ENCODE measurements at regions not wholly inside any gene's neighbourhood (a gene's known extent, or its start where the extent isn't known, plus 50 kb on each side); places are given as distances from the start of the nearest gene placed in this dataset.
"Not testable (repeated sequence)": the region's sequence is repeated elsewhere in the genome, so short reads cannot be mapped to it uniquely, and the experiment has no call there.

GRCh38 chr10:16231734-16232435 is 204.9 kb upstream of the PTER start:
- no peak for DNase-seq (ENCODE audit: low spot score)
- no peak for FAIRE-seq

- no peak for FAIRE-seq
- no peak for DNase-seq (ENCODE audit: low spot score)
These were observed 204.4 kb upstream of the PTER start for GRCh38 chr10:16232441-16232840.

- no peak for DNase-seq (ENCODE audit: low spot score)
- no peak for FAIRE-seq
These were observed 201.9 kb upstream of the PTER start for GRCh38 chr10:16234916-16235315.

GRCh38 chr10:16242446-16242845 is 194.4 kb upstream of the PTER start:
- no peak for DNase-seq (ENCODE audit: low spot score)
- no peak for FAIRE-seq

GRCh38 chr10:16242859-16243613 is 193.8 kb upstream of the PTER start:
- no peak for FAIRE-seq
- no peak for DNase-seq (ENCODE audit: low spot score)

- not testable (repeated sequence) for FAIRE-seq; DNase-seq (ENCODE audit: low spot score)
These were observed 186.7 kb upstream of the PTER start for GRCh38 chr10:16250136-16250535.

- DNase-seq (ENCODE audit: low spot score) (no peak), FAIRE-seq (no peak)
These were observed 180.5 kb upstream of the PTER start for GRCh38 chr10:16256336-16256735.

- no peak for DNase-seq (ENCODE audit: low spot score)
- no peak for FAIRE-seq
These were observed 178.3 kb upstream of the PTER start for GRCh38 chr10:16258291-16259040.

- FAIRE-seq (no peak), DNase-seq (ENCODE audit: low spot score) (no peak)
These were observed 177.1 kb upstream of the PTER start for GRCh38 chr10:16259726-16260125.

- DNase-seq (ENCODE audit: low spot score) = no peak
- no peak for FAIRE-seq
These were observed 176.4 kb upstream of the PTER start for GRCh38 chr10:16260388-16260787.

GRCh38 chr10:16271571-16271970 is 165.2 kb upstream of the PTER start:
- FAIRE-seq (no peak), DNase-seq (ENCODE audit: low spot score) (no peak)

- FAIRE-seq (no peak), DNase-seq (ENCODE audit: low spot score) (no peak)
These were observed 161.9 kb upstream of the PTER start for GRCh38 chr10:16274911-16275310.

- FAIRE-seq = no peak
These were observed 156.2 kb upstream of the PTER start for GRCh38 chr10:16280595-16280994.

GRCh38 chr10:16292366-16292765 is 144.4 kb upstream of the PTER start:
- FAIRE-seq (no peak), DNase-seq (ENCODE audit: low spot score) (no peak)

More at GRCh38 chr10:16280595-16280994, 156.2 kb upstream of the PTER start:
- no peak for DNase-seq (ENCODE audit: low spot score)

GRCh38 chr10:16297069-16297468 is 139.7 kb upstream of the PTER start:
- DNase-seq (ENCODE audit: low spot score) (no peak), FAIRE-seq (no peak)

- FAIRE-seq (no peak), DNase-seq (ENCODE audit: low spot score) (no peak)
These were observed 139.2 kb upstream of the PTER start for GRCh38 chr10:16297642-16298041.

- DNase-seq (ENCODE audit: low spot score) = no peak
- FAIRE-seq = no peak
These were observed 132.5 kb upstream of the PTER start for GRCh38 chr10:16304311-16304710.

GRCh38 chr10:16310440-16310839 is 126.4 kb upstream of the PTER start:
- no peak for DNase-seq (ENCODE audit: low spot score)
- no peak for FAIRE-seq

GRCh38 chr10:16314259-16314658 is 122.6 kb upstream of the PTER start:
- DNase-seq (ENCODE audit: low spot score) = no peak
- FAIRE-seq = no peak

- no peak for DNase-seq (ENCODE audit: low spot score)
- no peak for FAIRE-seq
These were observed 119.9 kb upstream of the PTER start for GRCh38 chr10:16316733-16317390.

- DNase-seq (ENCODE audit: low spot score) (no peak), FAIRE-seq (no peak)
These were observed 95.2 kb upstream of the PTER start for GRCh38 chr10:16341637-16342036.

- no peak for DNase-seq (ENCODE audit: low spot score)
- no peak for FAIRE-seq
These were observed 87.9 kb upstream of the PTER start for GRCh38 chr10:16348891-16349290.

All from RCC 7860 (cell line).